ENCODE measurements at regions not wholly inside any gene's neighbourhood (a gene's known extent, or its start where the extent isn't known, plus 50 kb on each side); places are given as distances from the start of the nearest gene placed in this dataset.
A peak's percentile ranks its signal among the peaks of the same experiment; 100 is the strongest.

DNA sequence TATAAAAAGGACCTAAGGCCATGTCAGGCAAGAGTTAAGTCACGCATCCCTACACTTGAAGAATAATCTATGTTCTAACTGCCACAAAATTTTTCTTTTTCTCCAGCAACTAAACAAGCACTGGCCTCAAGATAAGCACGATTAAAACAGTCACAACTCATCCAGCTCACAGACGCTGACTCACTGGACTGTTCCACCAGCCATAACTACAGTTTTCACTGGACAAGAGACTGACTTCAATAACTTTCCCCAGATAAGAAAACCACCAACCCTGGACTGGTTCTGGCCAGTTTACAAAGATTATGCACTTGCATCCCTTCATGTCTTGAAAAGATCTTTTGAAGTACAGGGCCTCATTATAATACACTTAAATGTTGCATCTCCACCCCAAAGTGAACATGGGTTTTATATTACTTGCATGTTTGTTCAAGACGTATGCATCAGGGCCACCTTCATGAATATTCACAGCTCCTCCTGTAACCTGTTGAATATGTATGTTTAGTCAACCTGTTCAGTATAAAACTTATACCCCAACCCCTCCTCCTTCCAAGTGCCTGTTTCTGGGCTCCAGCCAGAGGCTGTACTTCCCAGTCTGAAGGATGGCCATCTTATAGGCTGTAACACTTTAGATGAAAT is 129.3 kb upstream of the EPB41L4A start (continued):
- TF ChIP-seq TCF3 (CRISPR knock-in tag; IDR thresholded peaks at IDR 0.05) (peak; percentile 91), ZBTB17 (CRISPR knock-in tag; IDR thresholded peaks at IDR 0.05) (no peak), ZBTB33 (CRISPR knock-in tag; IDR thresholded peaks at IDR 0.05) (no peak), ZNF408 (CRISPR knock-in tag; IDR thresholded peaks at IDR 0.05; ENCODE audit: low read depth) (no peak), TGIF2 (CRISPR knock-in tag; IDR thresholded peaks at IDR 0.05) (no peak), BDP1 (IDR thresholded peaks at IDR 0.05; ENCODE audit: insufficient read depth, insufficient read length) (no peak), MECOM (CRISPR knock-in tag; IDR thresholded peaks at IDR 0.05) (no peak), RAD21 (CRISPR knock-in tag; conservative IDR thresholded peaks at IDR 0.05 in 1 of 2, IDR thresholded peaks at IDR 0.05 in 1 of 2) (no peak), ZNF212 (CRISPR knock-in tag; IDR thresholded peaks at IDR 0.05) (no peak), RAD51 (IDR thresholded peaks at IDR 0.05; ENCODE audit: borderline replicate concordance, low read depth) (peak; percentile 48; the same call in 1 of the 2 replicates), U2AF2 (optimal IDR thresholded peaks at IDR 0.05; ENCODE audit: low read depth, low read length) (no peak), ZC3H11A (IDR thresholded peaks at IDR 0.05; ENCODE audit: low read depth, low read length) (no peak), KAT7 (CRISPR knock-in tag; IDR thresholded peaks at IDR 0.05; ENCODE audit: borderline replicate concordance) (no peak), BACH1 (tag; IDR thresholded peaks at IDR 0.05) (peak; percentile 77; the same call in 1 of the 2 replicates)
- TF ChIP-seq, protein P1, sequence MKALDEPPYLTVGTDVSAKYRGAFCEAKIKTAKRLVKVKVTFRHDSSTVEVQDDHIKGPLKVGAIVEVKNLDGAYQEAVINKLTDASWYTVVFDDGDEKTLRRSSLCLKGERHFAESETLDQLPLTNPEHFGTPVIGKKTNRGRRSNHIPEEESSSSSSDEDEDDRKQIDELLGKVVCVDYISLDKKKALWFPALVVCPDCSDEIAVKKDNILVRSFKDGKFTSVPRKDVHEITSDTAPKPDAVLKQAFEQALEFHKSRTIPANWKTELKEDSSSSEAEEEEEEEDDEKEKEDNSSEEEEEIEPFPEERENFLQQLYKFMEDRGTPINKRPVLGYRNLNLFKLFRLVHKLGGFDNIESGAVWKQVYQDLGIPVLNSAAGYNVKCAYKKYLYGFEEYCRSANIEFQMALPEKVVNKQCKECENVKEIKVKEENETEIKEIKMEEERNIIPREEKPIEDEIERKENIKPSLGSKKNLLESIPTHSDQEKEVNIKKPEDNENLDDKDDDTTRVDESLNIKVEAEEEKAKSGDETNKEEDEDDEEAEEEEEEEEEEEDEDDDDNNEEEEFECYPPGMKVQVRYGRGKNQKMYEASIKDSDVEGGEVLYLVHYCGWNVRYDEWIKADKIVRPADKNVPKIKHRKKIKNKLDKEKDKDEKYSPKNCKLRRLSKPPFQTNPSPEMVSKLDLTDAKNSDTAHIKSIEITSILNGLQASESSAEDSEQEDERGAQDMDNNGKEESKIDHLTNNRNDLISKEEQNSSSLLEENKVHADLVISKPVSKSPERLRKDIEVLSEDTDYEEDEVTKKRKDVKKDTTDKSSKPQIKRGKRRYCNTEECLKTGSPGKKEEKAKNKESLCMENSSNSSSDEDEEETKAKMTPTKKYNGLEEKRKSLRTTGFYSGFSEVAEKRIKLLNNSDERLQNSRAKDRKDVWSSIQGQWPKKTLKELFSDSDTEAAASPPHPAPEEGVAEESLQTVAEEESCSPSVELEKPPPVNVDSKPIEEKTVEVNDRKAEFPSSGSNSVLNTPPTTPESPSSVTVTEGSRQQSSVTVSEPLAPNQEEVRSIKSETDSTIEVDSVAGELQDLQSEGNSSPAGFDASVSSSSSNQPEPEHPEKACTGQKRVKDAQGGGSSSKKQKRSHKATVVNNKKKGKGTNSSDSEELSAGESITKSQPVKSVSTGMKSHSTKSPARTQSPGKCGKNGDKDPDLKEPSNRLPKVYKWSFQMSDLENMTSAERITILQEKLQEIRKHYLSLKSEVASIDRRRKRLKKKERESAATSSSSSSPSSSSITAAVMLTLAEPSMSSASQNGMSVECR (CRISPR knock-in tag; IDR thresholded peaks at IDR 0.05): no peak
- TF ChIP-seq, protein P2, sequence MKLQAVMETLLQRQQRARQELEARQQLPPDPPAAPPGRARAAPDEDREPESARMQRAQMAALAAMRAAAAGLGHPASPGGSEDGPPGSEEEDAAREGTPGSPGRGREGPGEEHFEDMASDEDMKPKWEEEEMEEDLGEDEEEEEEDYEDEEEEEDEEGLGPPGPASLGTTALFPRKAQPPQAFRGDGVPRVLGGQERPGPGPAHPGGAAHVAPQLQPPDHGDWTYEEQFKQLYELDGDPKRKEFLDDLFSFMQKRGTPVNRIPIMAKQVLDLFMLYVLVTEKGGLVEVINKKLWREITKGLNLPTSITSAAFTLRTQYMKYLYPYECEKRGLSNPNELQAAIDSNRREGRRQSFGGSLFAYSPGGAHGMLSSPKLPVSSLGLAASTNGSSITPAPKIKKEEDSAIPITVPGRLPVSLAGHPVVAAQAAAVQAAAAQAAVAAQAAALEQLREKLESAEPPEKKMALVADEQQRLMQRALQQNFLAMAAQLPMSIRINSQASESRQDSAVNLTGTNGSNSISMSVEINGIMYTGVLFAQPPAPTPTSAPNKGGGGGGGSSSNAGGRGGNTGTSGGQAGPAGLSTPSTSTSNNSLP (IDR thresholded peaks at IDR 0.05; ENCODE audit: borderline replicate concordance, low read depth, low read length): peak; percentile 78
- TF ChIP-seq, protein P3, sequence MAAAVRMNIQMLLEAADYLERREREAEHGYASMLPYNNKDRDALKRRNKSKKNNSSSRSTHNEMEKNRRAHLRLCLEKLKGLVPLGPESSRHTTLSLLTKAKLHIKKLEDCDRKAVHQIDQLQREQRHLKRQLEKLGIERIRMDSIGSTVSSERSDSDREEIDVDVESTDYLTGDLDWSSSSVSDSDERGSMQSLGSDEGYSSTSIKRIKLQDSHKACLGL (CRISPR knock-in tag; IDR thresholded peaks at IDR 0.05; ENCODE audit: borderline replicate concordance, poor library complexity, severe bottlenecking): no peak
- TF ChIP-seq, protein P4, sequence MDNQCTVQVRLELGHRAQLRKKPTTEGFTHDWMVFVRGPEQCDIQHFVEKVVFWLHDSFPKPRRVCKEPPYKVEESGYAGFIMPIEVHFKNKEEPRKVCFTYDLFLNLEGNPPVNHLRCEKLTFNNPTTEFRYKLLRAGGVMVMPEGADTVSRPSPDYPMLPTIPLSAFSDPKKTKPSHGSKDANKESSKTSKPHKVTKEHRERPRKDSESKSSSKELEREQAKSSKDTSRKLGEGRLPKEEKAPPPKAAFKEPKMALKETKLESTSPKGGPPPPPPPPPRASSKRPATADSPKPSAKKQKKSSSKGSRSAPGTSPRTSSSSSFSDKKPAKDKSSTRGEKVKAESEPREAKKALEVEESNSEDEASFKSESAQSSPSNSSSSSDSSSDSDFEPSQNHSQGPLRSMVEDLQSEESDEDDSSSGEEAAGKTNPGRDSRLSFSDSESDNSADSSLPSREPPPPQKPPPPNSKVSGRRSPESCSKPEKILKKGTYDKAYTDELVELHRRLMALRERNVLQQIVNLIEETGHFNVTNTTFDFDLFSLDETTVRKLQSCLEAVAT (IDR thresholded peaks at IDR 0.05): peak in 1 of 2 experiments; percentile 88; a peak in 2 of 4 replicates
